Smooth muscle cell (in vitro differentiated cells): ENCODE measurements at regions not wholly inside any gene's neighbourhood (a gene's known extent, or its start where the extent isn't known, plus 50 kb on each side); places are given as distances from the start of the nearest gene placed in this dataset.
A peak's percentile ranks its signal among the peaks of the same experiment; 100 is the strongest.
"Not testable (repeated sequence)": the region's sequence is repeated elsewhere in the genome, so short reads cannot be mapped to it uniquely, and the experiment has no call there.

Experiments
- DNase-seq: peaks from one replicate; lab custom pipeline; 2025; ENCODE audit not compliant: unreplicated experiment; lab: John Stamatoyannopoulos, UW
- H2AFZ ChIP-seq: fragments of 200-600 bp; sonication (generic); 2 replicates; pipeline ENCODE4 v1.6.0; 2016; ENCODE audit warnings: antibody characterized with exemption, low read depth, mild to moderate bottlenecking
- H3F3A ChIP-seq: fragments of 200-600 bp; sonication (generic); 2 replicates; pipeline ENCODE4 v1.6.0; 2017; ENCODE audit warnings: antibody characterized with exemption, low read depth
- H3K27ac ChIP-seq: fragments of 200-600 bp; sonication (generic); 2 replicates; pipeline ENCODE4 v1.5.1; 2016; ENCODE audit warnings: low read depth, mild to moderate bottlenecking
- H3K27me3 ChIP-seq: fragments of 200-600 bp; sonication (generic); 2 replicates; pipeline ENCODE4 v1.6.1; 2016; ENCODE audit warnings: low read depth, mild to moderate bottlenecking
- H3K36me3 ChIP-seq: fragments of 200-600 bp; sonication (generic); 2 replicates; pipeline ENCODE4 v1.5.1; 2016; ENCODE audit warnings: low read depth
- H3K4me1 ChIP-seq: fragments of 200-600 bp; sonication (generic); 2 replicates; pipeline ENCODE4 v1.5.1; 2016; ENCODE audit warnings: low read depth
- H3K4me2 ChIP-seq: fragments of 200-600 bp; sonication (generic); 2 replicates; pipeline ENCODE4 v1.6.0; 2016; ENCODE audit warnings: mild to moderate bottlenecking
- H3K4me3 ChIP-seq: fragments of 200-600 bp; sonication (generic); 2 replicates; pipeline ENCODE4 v1.5.1; 2016; ENCODE audit warnings: mild to moderate bottlenecking
- H3K79me2 ChIP-seq: fragments of 200-600 bp; sonication (generic); 2 replicates; pipeline ENCODE4 v1.6.0; 2016; ENCODE audit warnings: low read depth, mild to moderate bottlenecking
- H3K9ac ChIP-seq: fragments of 200-600 bp; sonication (generic); 2 replicates; pipeline ENCODE4 v1.6.0; 2016; ENCODE audit warnings: low read depth
- H3K9me3 ChIP-seq: fragments of 200-600 bp; sonication (generic); replicated peaks from 2 replicates; pipeline ENCODE4 v1.5.1; 2016; ENCODE audit warnings: low read depth
- H4K20me1 ChIP-seq: fragments of 200-600 bp; sonication (generic); 2 replicates; pipeline ENCODE4 v1.6.0; 2016; ENCODE audit warnings: low read depth
- CTCF ChIP-seq: fragments of 200-600 bp; sonication (generic); IDR thresholded peaks from 2 replicates; pipeline ENCODE4 v1.5.1; 2017; ENCODE audit warnings: borderline replicate concordance, mild to moderate bottlenecking, antibody characterized with exemption; ENCODE audit not compliant: insufficient read depth, poor library complexity, severe bottlenecking
- WGBS: methylation state at CpG from one replicate; pipeline ENCODE4 v1.1.7; 2016; ENCODE audit warnings: low lambda C conversion rate; 5-methylcytosine and 5-hydroxymethylcytosine counted together

- Histone ChIP-seq H3K27ac (no peak overlapping the region), H2AFZ (no peak overlapping the region), H4K20me1 (no peaks in the 10 kb centered on the region), H3K9ac (no peak overlapping the region), H3K79me2 (no peaks in the 10 kb centered on the region), H3K9me3 (no peaks in the 10 kb centered on the region), H3K27me3 (no peaks in the 10 kb centered on the region), H3K4me3 (no peak overlapping the region), H3K4me1 (no peaks in the 10 kb centered on the region), H3K36me3 (no peaks in the 10 kb centered on the region), H3K4me2 (no peak overlapping the region), H3F3A (no peaks in the 10 kb centered on the region)
- no peak for TF ChIP-seq CTCF
- WGBS: 97% methylated on average over 14 of the region's 15 CpGs
- DNase-seq: no peak
Measured at GRCh38 chr4:189001971-189002450, 862.8 kb downstream of the TRIML1 start.

GRCh38 chr4:189002475-189002874 is 863.2 kb downstream of the TRIML1 start:
- Histone ChIP-seq H3K4me1 (no peaks in the 10 kb centered on the region), H2AFZ (no peak overlapping the region), H3K79me2 (no peaks in the 10 kb centered on the region), H3K27ac (no peak overlapping the region), H3K36me3 (no peaks in the 10 kb centered on the region), H3K4me2 (no peak overlapping the region), H3F3A (no peaks in the 10 kb centered on the region), H3K27me3 (no peaks in the 10 kb centered on the region), H3K4me3 (no peak overlapping the region), H4K20me1 (no peaks in the 10 kb centered on the region), H3K9ac (no peak overlapping the region), H3K9me3 (no peaks in the 10 kb centered on the region)
- WGBS: 97% methylated on average over 10 of the region's 10 CpGs
- TF ChIP-seq CTCF: no peak
- no peak for DNase-seq

DNA sequence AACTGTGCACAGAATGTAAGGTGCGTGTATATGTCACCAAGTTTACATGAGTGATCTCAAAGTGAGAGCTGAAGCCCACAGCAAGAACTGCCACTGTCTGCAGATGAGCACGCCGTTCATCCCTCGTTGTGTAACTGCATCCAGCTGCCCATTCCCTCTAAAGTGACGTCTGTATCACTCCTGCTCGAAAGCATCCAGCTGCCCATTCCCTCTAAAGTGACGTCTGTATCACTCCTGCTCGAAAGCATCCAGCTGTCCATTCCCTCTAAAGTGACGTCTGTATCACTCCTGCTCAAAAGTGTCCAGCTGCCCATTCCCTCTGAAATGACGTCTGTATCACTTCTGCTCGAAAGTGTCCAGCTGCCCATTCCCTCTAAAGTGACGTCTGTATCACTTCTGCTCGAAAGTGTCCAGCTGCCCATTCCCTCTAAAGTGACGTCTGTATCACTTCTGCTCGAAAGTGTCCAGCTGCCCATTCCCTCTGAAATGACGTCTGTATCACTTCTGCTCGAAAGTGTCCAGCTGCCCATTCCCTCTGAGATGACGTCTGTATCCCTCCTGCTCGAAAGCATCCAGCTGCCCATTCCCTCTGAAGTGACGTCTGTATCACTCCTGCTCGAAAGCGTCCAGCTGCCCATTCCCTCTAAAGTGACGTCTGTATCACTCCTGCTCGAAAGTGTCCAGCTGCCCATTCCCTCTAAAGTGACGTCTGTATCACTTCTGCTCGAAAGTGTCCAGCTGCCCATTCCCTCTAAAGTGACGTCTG is 871.4 kb downstream of the TRIML1 start:
- not testable (repeated sequence) for H3K9ac ChIP-seq, H3K4me3 ChIP-seq, H3K4me2 ChIP-seq, H2AFZ ChIP-seq, H3K36me3 ChIP-seq, H3K27me3 ChIP-seq, H3F3A ChIP-seq, H3K27ac ChIP-seq, H3K79me2 ChIP-seq, DNase-seq, H3K9me3 ChIP-seq, H3K4me1 ChIP-seq, H4K20me1 ChIP-seq
- WGBS: 90% methylated on average over 27 of the region's 27 CpGs

DNA sequence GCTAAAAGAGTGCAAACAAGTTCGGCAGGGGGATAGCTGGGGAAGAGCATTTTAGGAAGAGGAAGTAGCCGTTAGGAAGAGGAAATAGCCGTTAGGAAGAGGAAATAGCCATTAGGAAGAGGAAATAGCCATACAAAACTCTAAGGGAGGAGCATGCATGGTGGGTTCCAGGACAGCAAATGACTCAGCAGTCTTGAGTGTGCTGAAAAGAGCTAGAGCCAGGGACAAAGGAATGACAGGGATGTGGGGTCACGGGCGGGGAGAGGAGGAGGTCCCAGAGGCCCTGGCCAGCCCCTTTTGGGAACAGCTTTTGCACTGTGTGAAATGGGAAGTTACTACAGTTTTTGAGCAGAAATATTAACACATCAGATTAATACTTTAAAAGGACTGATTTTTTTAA is 882.6 kb downstream of the TRIML1 start:
- Histone ChIP-seq H3K9ac (peak overlapping the region; percentile 58), H3K27me3 (no peaks in the 10 kb centered on the region), H3K4me1 (peaks cover 7% of the 10 kb centered on the region), H3K36me3 (no peaks in the 10 kb centered on the region), H3K79me2 (no peaks in the 10 kb centered on the region), H2AFZ (no peak overlapping the region), H3K4me2 (peak overlapping the region; percentile 74), H3K27ac (peak overlapping the region; percentile 91), H4K20me1 (no peaks in the 10 kb centered on the region), H3K9me3 (no peaks in the 10 kb centered on the region), H3F3A (peaks cover 25% of the 10 kb centered on the region), H3K4me3 (no peak overlapping the region)
- peak; percentile 0 for DNase-seq
- 53% methylated on average over 5 of the region's 5 CpGs for WGBS
- TF ChIP-seq CTCF: no peak
